Stomach smooth muscle (tissue), 2 donors: ENCODE measurements at regions not wholly inside any gene's neighbourhood (a gene's known extent, or its start where the extent isn't known, plus 50 kb on each side); places are given as distances from the start of the nearest gene placed in this dataset.

Experiments
- H3K27ac ChIP-seq: one replicate; pipeline ENCODE4 v1.7.0; 2013; ENCODE audit warnings: mild to moderate bottlenecking, low read length, inconsistent platforms
- H3K27me3 ChIP-seq, 2 donors: one replicate each; pipeline ENCODE4 v1.7.0; 2013; ENCODE audit warnings: low read length in 2 of 2; ENCODE audit not compliant: insufficient read depth in 2 of 2, control insufficient read depth in 1 of 2
- H3K36me3 ChIP-seq, 2 donors: one replicate each; pipeline ENCODE4 v1.7.0; 2013; ENCODE audit warnings: low read length in 2 of 2; ENCODE audit not compliant: control insufficient read depth in 2 of 2, insufficient read depth in 2 of 2
- H3K4me1 ChIP-seq: one replicate; pipeline ENCODE4 v1.7.0; 2013; ENCODE audit warnings: low read length; ENCODE audit not compliant: control insufficient read depth, insufficient read depth
- H3K4me3 ChIP-seq, 2 donors: one replicate each; pipeline ENCODE4 v1.7.0; 2013; ENCODE audit warnings: low read length in 2 of 2
- H3K9ac ChIP-seq, 2 donors: one replicate each; pipeline ENCODE4 v1.7.0; 2013; ENCODE audit warnings: low read length in 2 of 2, mild to moderate bottlenecking in 1 of 2
- H3K9me3 ChIP-seq, 2 donors: one replicate each; pipeline ENCODE4 v1.7.0; 2013; ENCODE audit warnings: low read length in 2 of 2; ENCODE audit not compliant: control insufficient read depth in 2 of 2
- donor health status: healthy.
- donor health status: Pancreatic carcinoma.

GRCh38 chr2:105641389-105641811, 103.3 kb upstream of the NCK2 start:
- Histone ChIP-seq H3K9ac (no peak overlapping the region), H3K9me3 (no peaks in the 10 kb centered on the region), H3K36me3 (no peaks in the 10 kb centered on the region), H3K27ac (no peak overlapping the region), H3K27me3 (no peaks in the 10 kb centered on the region), H3K4me1 (no peaks in the 10 kb centered on the region), H3K4me3 (no peak overlapping the region)

GRCh38 chr2:105640246-105640645, 104.5 kb upstream of the NCK2 start:
- H3K27me3 ChIP-seq: no peaks in the 10 kb centered on the region
- H3K27ac ChIP-seq: no peak overlapping the region
- no peak overlapping the region for H3K9ac ChIP-seq
- H3K9me3 ChIP-seq: no peaks in the 10 kb centered on the region
- no peaks in the 10 kb centered on the region for H3K4me1 ChIP-seq
- no peak overlapping the region for H3K4me3 ChIP-seq
- H3K36me3 ChIP-seq: no peaks in the 10 kb centered on the region

- H3K9ac ChIP-seq: no peak overlapping the region
- no peaks in the 10 kb centered on the region for H3K4me1 ChIP-seq
- H3K27me3 ChIP-seq: no peaks in the 10 kb centered on the region
- no peak overlapping the region for H3K4me3 ChIP-seq
- H3K9me3 ChIP-seq: no peaks in the 10 kb centered on the region
- H3K36me3 ChIP-seq: no peaks in the 10 kb centered on the region
- no peak overlapping the region for H3K27ac ChIP-seq
Measured at GRCh38 chr2:105636109-105636740, 108.5 kb upstream of the NCK2 start.

GRCh38 chr2:105635564-105635963, 109.1 kb upstream of the NCK2 start:
- H3K4me3 ChIP-seq: no peak overlapping the region
- no peak overlapping the region for H3K9ac ChIP-seq
- no peaks in the 10 kb centered on the region for H3K4me1 ChIP-seq
- H3K9me3 ChIP-seq: no peaks in the 10 kb centered on the region
- H3K27ac ChIP-seq: no peak overlapping the region
- H3K36me3 ChIP-seq: no peaks in the 10 kb centered on the region
- H3K27me3 ChIP-seq: no peaks in the 10 kb centered on the region

GRCh38 chr2:105634198-105634597, 110.5 kb upstream of the NCK2 start:
- no peaks in the 10 kb centered on the region for H3K36me3 ChIP-seq
- no peaks in the 10 kb centered on the region for H3K27me3 ChIP-seq
- no peak overlapping the region for H3K27ac ChIP-seq

GRCh38 chr2:105631922-105632321, 112.8 kb upstream of the NCK2 start:
- peaks cover 2% of the 10 kb centered on the region for H3K4me1 ChIP-seq

More at GRCh38 chr2:105634198-105634597, 110.5 kb upstream of the NCK2 start:
- Histone ChIP-seq H3K4me3 (no peak overlapping the region), H3K9ac (no peak overlapping the region), H3K4me1 (no peaks in the 10 kb centered on the region), H3K9me3 (no peaks in the 10 kb centered on the region)

GRCh38 chr2:105631011-105631410, 113.7 kb upstream of the NCK2 start:
- no peak overlapping the region for H3K9ac ChIP-seq
- H3K4me1 ChIP-seq: peaks cover 2% of the 10 kb centered on the region
- H3K9me3 ChIP-seq: no peaks in the 10 kb centered on the region
- H3K4me3 ChIP-seq: no peak overlapping the region
- no peaks in the 10 kb centered on the region for H3K27me3 ChIP-seq
- no peaks in the 10 kb centered on the region for H3K36me3 ChIP-seq
- H3K27ac ChIP-seq: no peak overlapping the region

More at GRCh38 chr2:105631922-105632321, 112.8 kb upstream of the NCK2 start:
- Histone ChIP-seq H3K9ac (no peak overlapping the region), H3K9me3 (no peaks in the 10 kb centered on the region), H3K4me3 (no peak overlapping the region), H3K36me3 (no peaks in the 10 kb centered on the region), H3K27ac (no peak overlapping the region), H3K27me3 (no peaks in the 10 kb centered on the region)

- Histone ChIP-seq H3K4me3 (no peak overlapping the region), H3K4me1 (peaks cover 2% of the 10 kb centered on the region), H3K27me3 (no peaks in the 10 kb centered on the region), H3K9me3 (peaks cover 0 to 2% of the 10 kb centered on the region in 2 donors), H3K27ac (no peak overlapping the region), H3K9ac (no peak overlapping the region), H3K36me3 (no peaks in the 10 kb centered on the region)
Measured at GRCh38 chr2:105629634-105630033, 115.1 kb upstream of the NCK2 start.

- H3K36me3 ChIP-seq: no peaks in the 10 kb centered on the region
- no peak overlapping the region for H3K27ac ChIP-seq
- H3K4me1 ChIP-seq: peaks cover 2% of the 10 kb centered on the region
- H3K9me3 ChIP-seq: peaks cover 0 to 5% of the 10 kb centered on the region in 2 donors
- H3K9ac ChIP-seq: no peak overlapping the region
- peaks cover 0 to 2% of the 10 kb centered on the region in 2 donors for H3K27me3 ChIP-seq
- no peak overlapping the region for H3K4me3 ChIP-seq
Measured at GRCh38 chr2:105627534-105627933, 117.2 kb upstream of the NCK2 start.

- peaks cover 0 to 2% of the 10 kb centered on the region in 2 donors for H3K27me3 ChIP-seq
- peaks cover 2% of the 10 kb centered on the region for H3K4me1 ChIP-seq
- no peak overlapping the region for H3K4me3 ChIP-seq
- H3K27ac ChIP-seq: no peak overlapping the region
- H3K9me3 ChIP-seq: peaks cover 0 to 5% of the 10 kb centered on the region in 2 donors
- H3K36me3 ChIP-seq: no peaks in the 10 kb centered on the region
- H3K9ac ChIP-seq: no peak overlapping the region
Measured at GRCh38 chr2:105626966-105627340, 117.8 kb upstream of the NCK2 start.

- peaks cover 0 to 2% of the 10 kb centered on the region in 2 donors for H3K27me3 ChIP-seq
- H3K27ac ChIP-seq: no peak overlapping the region
- no peaks in the 10 kb centered on the region for H3K36me3 ChIP-seq
Measured at GRCh38 chr2:105626212-105626965, 118.3 kb upstream of the NCK2 start.

More at GRCh38 chr2:105626212-105626965, 118.3 kb upstream of the NCK2 start:
- Histone ChIP-seq H3K9ac (no peak overlapping the region), H3K4me3 (no peak overlapping the region), H3K9me3 (peaks cover 0 to 5% of the 10 kb centered on the region in 2 donors), H3K4me1 (peaks cover 2% of the 10 kb centered on the region)
